ENCODE measurements at regions not wholly inside any gene's neighbourhood (a gene's known extent, or its start where the extent isn't known, plus 50 kb on each side); places are given as distances from the start of the nearest gene placed in this dataset.

DNA sequence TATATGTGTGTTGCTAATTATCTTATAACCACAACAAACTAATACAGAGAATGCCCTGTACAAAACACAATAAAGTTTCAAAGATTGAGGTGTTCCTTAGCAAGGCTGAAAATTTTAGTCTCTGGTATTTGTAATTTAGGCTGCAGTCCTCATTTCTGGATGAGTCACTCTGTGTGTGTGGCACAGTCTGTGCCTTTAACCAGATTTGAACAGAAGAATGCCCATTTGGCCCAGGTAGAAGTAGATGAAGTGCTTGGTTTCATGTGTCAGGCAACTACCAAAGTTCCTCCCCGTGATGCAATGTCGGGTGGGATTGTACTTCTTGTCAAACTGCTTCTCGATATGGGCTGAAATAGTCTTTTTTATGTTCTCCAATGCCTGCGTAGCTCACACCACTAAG is 91.6 kb upstream of the H2AZ1 start:
- no peaks in the 10 kb centered on the region for H3K36me3 Mint-ChIP-seq (ENCODE audit: low read depth)
- no peak overlapping the region for H3K4me3 Mint-ChIP-seq
- intact Hi-C loops (cut with micrococcal nuclease): no loop called here
- peaks cover 12% of the 10 kb centered on the region for H3K9me3 Mint-ChIP-seq
- DNase-seq (no peak), ATAC-seq (ENCODE audit: low read depth) (no peak)
- ChIA-PET POLR2A (no interaction called here), CTCF (no interaction called here)
- H3K27me3 Mint-ChIP-seq: no peaks in the 10 kb centered on the region
- H3K27ac Mint-ChIP-seq: no peak overlapping the region
- H3K4me1 Mint-ChIP-seq: no peaks in the 10 kb centered on the region
- TF ChIP-seq, protein P1, sequence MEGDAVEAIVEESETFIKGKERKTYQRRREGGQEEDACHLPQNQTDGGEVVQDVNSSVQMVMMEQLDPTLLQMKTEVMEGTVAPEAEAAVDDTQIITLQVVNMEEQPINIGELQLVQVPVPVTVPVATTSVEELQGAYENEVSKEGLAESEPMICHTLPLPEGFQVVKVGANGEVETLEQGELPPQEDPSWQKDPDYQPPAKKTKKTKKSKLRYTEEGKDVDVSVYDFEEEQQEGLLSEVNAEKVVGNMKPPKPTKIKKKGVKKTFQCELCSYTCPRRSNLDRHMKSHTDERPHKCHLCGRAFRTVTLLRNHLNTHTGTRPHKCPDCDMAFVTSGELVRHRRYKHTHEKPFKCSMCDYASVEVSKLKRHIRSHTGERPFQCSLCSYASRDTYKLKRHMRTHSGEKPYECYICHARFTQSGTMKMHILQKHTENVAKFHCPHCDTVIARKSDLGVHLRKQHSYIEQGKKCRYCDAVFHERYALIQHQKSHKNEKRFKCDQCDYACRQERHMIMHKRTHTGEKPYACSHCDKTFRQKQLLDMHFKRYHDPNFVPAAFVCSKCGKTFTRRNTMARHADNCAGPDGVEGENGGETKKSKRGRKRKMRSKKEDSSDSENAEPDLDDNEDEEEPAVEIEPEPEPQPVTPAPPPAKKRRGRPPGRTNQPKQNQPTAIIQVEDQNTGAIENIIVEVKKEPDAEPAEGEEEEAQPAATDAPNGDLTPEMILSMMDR (IDR thresholded peaks at IDR 0.05): no peak

DNA sequence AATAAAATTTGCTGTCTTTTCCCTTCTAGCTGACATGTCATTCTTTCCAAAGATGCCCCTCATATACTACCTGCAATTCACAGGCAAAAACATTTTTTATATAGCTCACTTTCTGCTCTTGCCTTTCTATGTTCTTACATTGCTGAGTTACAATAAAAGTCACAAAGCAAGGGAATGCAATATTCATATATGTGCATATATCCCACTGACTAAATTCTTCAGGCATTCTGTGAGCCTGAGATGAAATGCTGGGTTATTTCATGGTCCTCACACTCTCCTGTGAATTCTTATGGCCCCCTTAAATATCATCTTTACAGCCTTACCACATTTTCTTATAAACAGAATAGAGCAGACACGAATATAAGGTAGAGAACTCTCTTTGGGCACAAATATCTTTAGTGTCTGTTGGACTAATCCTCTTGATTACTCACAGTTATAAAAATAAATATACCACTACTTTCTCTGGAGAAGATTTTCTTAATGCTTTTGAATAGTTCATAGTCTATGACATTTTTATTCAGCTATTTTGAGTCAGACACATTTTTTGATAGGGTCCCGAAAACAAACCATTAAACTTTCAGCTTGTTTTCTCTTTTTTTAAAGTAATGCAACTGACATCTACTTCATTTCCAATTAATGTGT is 84.1 kb upstream of the H2AZ1 start:
- CTCF ChIA-PET: no interaction called here
- Mint-ChIP-seq H3K4me3 (no peak overlapping the region), H3K27ac (no peak overlapping the region), H3K9me3 (peaks cover 20% of the 10 kb centered on the region), H3K36me3 (ENCODE audit: low read depth) (no peaks in the 10 kb centered on the region), H3K27me3 (peaks cover 1% of the 10 kb centered on the region), H3K4me1 (no peaks in the 10 kb centered on the region)
- intact Hi-C loops (cut with micrococcal nuclease): no loop called here
- no peak for DNase-seq
- no peak for ATAC-seq (ENCODE audit: low read depth)
- POLR2A ChIA-PET: no interaction called here
- TF ChIP-seq, protein P1 (IDR thresholded peaks at IDR 0.05): no peak

DNA sequence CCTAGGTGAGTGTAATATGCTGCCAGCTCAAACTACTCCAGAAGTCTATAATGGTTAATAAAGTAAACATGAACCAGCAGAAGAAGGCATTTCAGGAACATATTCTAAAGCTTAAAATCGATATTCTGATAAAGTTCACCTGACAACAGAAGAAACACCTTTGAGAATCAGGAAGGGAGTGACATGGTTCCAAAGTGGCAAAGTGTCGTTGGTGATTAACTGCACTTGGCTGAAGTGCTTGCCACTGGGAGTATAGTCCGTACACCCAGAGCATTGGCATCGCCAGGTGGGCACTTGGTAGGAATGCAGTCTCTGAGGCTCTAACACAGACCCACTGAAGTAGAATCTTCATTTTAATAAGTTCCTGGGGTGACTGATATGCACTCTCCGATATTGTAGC is 76.0 kb upstream of the H2AZ1 start:
- POLR2A ChIA-PET: no interaction called here

DNA sequence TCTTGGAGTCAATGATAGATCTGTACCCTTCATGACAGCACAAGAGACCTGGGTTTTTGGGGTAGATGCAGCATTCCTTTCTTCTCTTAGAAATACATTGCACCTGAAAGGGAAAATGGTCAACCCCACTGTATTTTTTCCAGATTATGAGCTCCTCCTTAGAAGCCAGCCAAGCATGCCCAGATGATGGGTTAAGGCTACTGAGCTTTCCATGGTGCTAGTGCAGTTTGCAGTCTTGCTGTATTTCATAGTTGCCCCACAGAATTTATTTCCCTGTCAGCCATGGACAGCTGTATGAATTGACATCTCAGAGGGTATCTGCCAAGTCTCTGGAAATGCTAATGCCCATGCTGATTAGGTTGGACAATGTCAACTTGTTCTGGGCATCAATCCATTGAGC is 73.7 kb upstream of the H2AZ1 start:
- no peaks in the 10 kb centered on the region for H3K36me3 Mint-ChIP-seq (ENCODE audit: low read depth)
- ChIA-PET CTCF (no interaction called here), POLR2A (no interaction called here)
- DNase-seq (no peak), ATAC-seq (ENCODE audit: low read depth) (no peak)
- TF ChIP-seq, protein P1 (IDR thresholded peaks at IDR 0.05): no peak
- intact Hi-C loops (cut with micrococcal nuclease): no loop called here
- no peaks in the 10 kb centered on the region for H3K4me1 Mint-ChIP-seq
- H3K9me3 Mint-ChIP-seq: no peaks in the 10 kb centered on the region
- H3K27ac Mint-ChIP-seq: no peak overlapping the region
- H3K27me3 Mint-ChIP-seq: peaks cover 4% of the 10 kb centered on the region
- no peak overlapping the region for H3K4me3 Mint-ChIP-seq

More for the DNA sequence above, 76.0 kb upstream of the H2AZ1 start:
- Mint-ChIP-seq H3K4me3 (no peak overlapping the region), H3K4me1 (no peaks in the 10 kb centered on the region), H3K27me3 (no peaks in the 10 kb centered on the region), H3K27ac (no peak overlapping the region), H3K9me3 (no peaks in the 10 kb centered on the region), H3K36me3 (ENCODE audit: low read depth) (no peaks in the 10 kb centered on the region)
- DNase-seq (no peak), ATAC-seq (ENCODE audit: low read depth) (no peak)
- intact Hi-C loops (cut with micrococcal nuclease): no loop called here
- CTCF ChIA-PET: no interaction called here
- TF ChIP-seq, protein P1 (IDR thresholded peaks at IDR 0.05): no peak

DNA sequence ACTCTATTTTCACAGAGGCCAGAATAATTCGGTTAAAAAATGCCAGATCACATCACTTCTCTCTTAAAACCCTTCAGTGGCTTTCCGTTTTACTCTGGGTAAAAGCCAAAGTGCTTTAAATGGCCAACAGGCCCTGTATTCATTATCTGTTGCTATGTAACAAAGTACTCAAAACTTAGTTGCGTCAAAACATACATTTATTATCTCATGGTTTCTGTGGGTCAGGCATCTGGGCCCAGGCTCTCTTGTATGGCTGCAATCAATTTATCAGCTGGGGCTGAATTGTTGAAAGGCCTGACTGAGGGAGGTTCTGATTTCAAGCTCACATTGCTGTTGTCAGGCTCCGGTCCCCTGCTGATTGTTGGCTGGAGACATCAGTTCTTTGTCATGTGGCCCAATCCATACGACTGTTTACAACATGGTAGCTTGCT is 72.7 kb upstream of the H2AZ1 start:
- H3K9me3 Mint-ChIP-seq: no peaks in the 10 kb centered on the region
- ATAC-seq (ENCODE audit: low read depth): no peak
- H3K27me3 Mint-ChIP-seq: peaks cover 4% of the 10 kb centered on the region
- POLR2A ChIA-PET: no interaction called here
- H3K4me1 Mint-ChIP-seq: no peaks in the 10 kb centered on the region
- no peak overlapping the region for H3K27ac Mint-ChIP-seq
- TF ChIP-seq, protein P1 (IDR thresholded peaks at IDR 0.05): no peak
- no peak overlapping the region for H3K4me3 Mint-ChIP-seq
- CTCF ChIA-PET: no interaction called here
- no peaks in the 10 kb centered on the region for H3K36me3 Mint-ChIP-seq (ENCODE audit: low read depth)
- DNase-seq: no peak
- intact Hi-C loops (cut with micrococcal nuclease): no loop called here
